Left ventricle myocardium inferior (tissue), 1 donor: ENCODE measurements at regions not wholly inside any gene's neighbourhood (a gene's known extent, or its start where the extent isn't known, plus 50 kb on each side); places are given as distances from the start of the nearest gene placed in this dataset.

ENCODE experiments used
- DNase-seq: peaks from one replicate; pipeline ENCODE4 v3.0.0-alpha.2; 2020
- H3K27ac ChIP-seq: fragments of 200-600 bp; replicated peaks from 2 replicates; pipeline ENCODE4 v1.8.0; 2021
- H3K27me3 ChIP-seq: fragments of 200-600 bp; 2 replicates; pipeline ENCODE4 v1.8.0; 2021; ENCODE audit warnings: low read depth
- H3K36me3 ChIP-seq: fragments of 200-600 bp; 2 replicates; pipeline ENCODE4 v1.8.0; 2021
- H3K4me1 ChIP-seq: fragments of 200-600 bp; 2 replicates; pipeline ENCODE4 v1.8.0; 2021
- H3K4me3 ChIP-seq: fragments of 200-600 bp; 2 replicates; pipeline ENCODE4 v1.8.0; 2021; ENCODE audit warnings: mild to moderate bottlenecking, moderate library complexity
- H3K9me3 ChIP-seq: fragments of 200-600 bp; replicated peaks from 2 replicates; pipeline ENCODE4 v1.8.0; 2021
- CTCF ChIP-seq: fragments of 200-600 bp; IDR thresholded peaks from 2 replicates; pipeline ENCODE4 v1.8.0; 2021; ENCODE audit warnings: antibody characterized with exemption, mild to moderate bottlenecking, borderline replicate concordance
- intact Hi-C: fragments of 100-400 bp; cut with micrococcal nuclease; formaldehyde crosslinking; loops from one replicate; pipeline ENCODE4 v1.11.0; 2022
- donor health status: DM: no; HTN: yes; CAD: no; lungs with severe emphysema.

GRCh38 chr1:56099766-56100265 lies 479.5 kb downstream of the PLPP3 start:
- no peak for TF ChIP-seq CTCF
- Histone ChIP-seq H3K4me1 (no peaks in the 10 kb centered on the region), H3K4me3 (no peak overlapping the region), H3K27ac (no peak overlapping the region), H3K27me3 (no peaks in the 10 kb centered on the region), H3K9me3 (peaks cover 21% of the 10 kb centered on the region), H3K36me3 (no peaks in the 10 kb centered on the region)
- intact Hi-C loops = no loop called here
- no peak for DNase-seq

GRCh38 chr1:56098946-56099345 lies 480.4 kb downstream of the PLPP3 start:
- H3K36me3 ChIP-seq = no peaks in the 10 kb centered on the region
- TF ChIP-seq CTCF = no peak
- H3K9me3 ChIP-seq = peaks cover 13% of the 10 kb centered on the region
- intact Hi-C loops = no loop called here
- no peaks in the 10 kb centered on the region for H3K27me3 ChIP-seq
- DNase-seq = no peak
- H3K4me1 ChIP-seq = no peaks in the 10 kb centered on the region
- H3K4me3 ChIP-seq = no peak overlapping the region
- no peak overlapping the region for H3K27ac ChIP-seq

GRCh38 chr1:56097713-56098112 lies 481.6 kb downstream of the PLPP3 start:
- no peak for DNase-seq
- peaks cover 6% of the 10 kb centered on the region for H3K4me1 ChIP-seq
- no peak for TF ChIP-seq CTCF
- intact Hi-C loops = no loop called here
- no peak overlapping the region for H3K27ac ChIP-seq
- no peaks in the 10 kb centered on the region for H3K36me3 ChIP-seq
- H3K27me3 ChIP-seq = no peaks in the 10 kb centered on the region
- no peak overlapping the region for H3K4me3 ChIP-seq
- H3K9me3 ChIP-seq = peaks cover 5% of the 10 kb centered on the region

- H3K4me1 ChIP-seq = peaks cover 6% of the 10 kb centered on the region
- intact Hi-C loops = no loop called here
- no peak for DNase-seq
These were observed 483.4 kb downstream of the PLPP3 start for GRCh38 chr1:56095696-56096665.

GRCh38 chr1:56094168-56094567 lies 485.2 kb downstream of the PLPP3 start:
- TF ChIP-seq CTCF = no peak
- peaks cover 6% of the 10 kb centered on the region for H3K4me1 ChIP-seq
- H3K27ac ChIP-seq = no peak overlapping the region
- no peak overlapping the region for H3K4me3 ChIP-seq
- no peak for DNase-seq
- no peaks in the 10 kb centered on the region for H3K36me3 ChIP-seq
- H3K27me3 ChIP-seq = no peaks in the 10 kb centered on the region
- H3K9me3 ChIP-seq = peaks cover 5% of the 10 kb centered on the region
- intact Hi-C loops = no loop called here

More at GRCh38 chr1:56095696-56096665, 483.4 kb downstream of the PLPP3 start:
- TF ChIP-seq CTCF = no peak
- Histone ChIP-seq H3K36me3 (no peaks in the 10 kb centered on the region), H3K27ac (no peak overlapping the region), H3K27me3 (no peaks in the 10 kb centered on the region), H3K4me3 (no peak overlapping the region), H3K9me3 (peaks cover 5% of the 10 kb centered on the region)
